ENCODE measurements at regions not wholly inside any gene's neighbourhood (a gene's known extent, or its start where the extent isn't known, plus 50 kb on each side); places are given as distances from the start of the nearest gene placed in this dataset.
"Not testable (repeated sequence)": the region's sequence is repeated elsewhere in the genome, so short reads cannot be mapped to it uniquely, and the experiment has no call there.

GRCh38 chr9:68593760-68594159 is 53.1 kb upstream of the TMEM252 start:
- in situ Hi-C loops (cut with MboI; ENCODE audit: low pct_unique_long_range_greater_than_20kb, low sequenced_read_pairs) = loop anchor here (25.0 kb wide), 2 partner anchors 194 to 419 kb away; partner anchors contain the start of gene PRKACG
- DNase-seq = not testable (repeated sequence)

GRCh38 chr9:68595868-68596267 is 55.2 kb upstream of the TMEM252 start:
- no peak for DNase-seq
- in situ Hi-C loops (cut with MboI; ENCODE audit: low pct_unique_long_range_greater_than_20kb, low sequenced_read_pairs) = loop anchor here (25.0 kb wide), 2 partner anchors 191 to 416 kb away; partner anchors contain the start of gene PRKACG

- DNase-seq = no peak
- in situ Hi-C loops (cut with MboI; ENCODE audit: low pct_unique_long_range_greater_than_20kb, low sequenced_read_pairs) = loop anchor here (25.0 kb wide), 2 partner anchors 190 to 415 kb away; partner anchors contain the start of gene PRKACG
Observed at GRCh38 chr9:68597362-68597997, 56.8 kb upstream of the TMEM252 start.

- DNase-seq = no peak
- in situ Hi-C loops (cut with MboI; ENCODE audit: low pct_unique_long_range_greater_than_20kb, low sequenced_read_pairs) = loop anchor here (25.0 kb wide), 2 partner anchors 187 to 412 kb away; partner anchors contain the start of gene PRKACG
Observed at GRCh38 chr9:68599826-68600225, 59.1 kb upstream of the TMEM252 start.

- in situ Hi-C loops (cut with MboI; ENCODE audit: low pct_unique_long_range_greater_than_20kb, low sequenced_read_pairs) = no loop called here
- DNase-seq = no peak
Observed at GRCh38 chr9:68601081-68601480, 60.4 kb upstream of the TMEM252 start.

GRCh38 chr9:68603371-68603770 is 62.7 kb upstream of the TMEM252 start:
- no peak for DNase-seq
- in situ Hi-C loops (cut with MboI; ENCODE audit: low pct_unique_long_range_greater_than_20kb, low sequenced_read_pairs) = no loop called here

GRCh38 chr9:68608763-68609162 is 68.1 kb upstream of the TMEM252 start:
- in situ Hi-C loops (cut with MboI; ENCODE audit: low pct_unique_long_range_greater_than_20kb, low sequenced_read_pairs) = no loop called here
- DNase-seq = no peak

GRCh38 chr9:68609901-68610415 is 69.3 kb upstream of the TMEM252 start:
- no peak for DNase-seq
- in situ Hi-C loops (cut with MboI; ENCODE audit: low pct_unique_long_range_greater_than_20kb, low sequenced_read_pairs) = no loop called here

- in situ Hi-C loops (cut with MboI; ENCODE audit: low pct_unique_long_range_greater_than_20kb, low sequenced_read_pairs) = no loop called here
- DNase-seq = no peak
Observed at GRCh38 chr9:68614121-68614520, 73.4 kb upstream of the TMEM252 start.

GRCh38 chr9:68617011-68617410 is 76.3 kb upstream of the TMEM252 start:
- DNase-seq; in situ Hi-C loops (cut with MboI; ENCODE audit: low pct_unique_long_range_greater_than_20kb, low sequenced_read_pairs): not testable (repeated sequence)

- no peak for DNase-seq
- in situ Hi-C loops (cut with MboI; ENCODE audit: low pct_unique_long_range_greater_than_20kb, low sequenced_read_pairs) = no loop called here
Observed at GRCh38 chr9:68619072-68619471, 78.4 kb upstream of the TMEM252 start.

GRCh38 chr9:68619636-68620035 is 79.0 kb upstream of the TMEM252 start:
- no peak for DNase-seq
- in situ Hi-C loops (cut with MboI; ENCODE audit: low pct_unique_long_range_greater_than_20kb, low sequenced_read_pairs) = no loop called here

GRCh38 chr9:68625559-68625958 is 79.5 kb upstream of the PIP5K1B start:
- no peak for DNase-seq

GRCh38 chr9:68626526-68626925 is 78.5 kb upstream of the PIP5K1B start:
- no peak for DNase-seq
- in situ Hi-C loops (cut with MboI; ENCODE audit: low pct_unique_long_range_greater_than_20kb, low sequenced_read_pairs) = no loop called here

More at GRCh38 chr9:68625559-68625958, 79.5 kb upstream of the PIP5K1B start:
- in situ Hi-C loops (cut with MboI; ENCODE audit: low pct_unique_long_range_greater_than_20kb, low sequenced_read_pairs) = no loop called here

- in situ Hi-C loops (cut with MboI; ENCODE audit: low pct_unique_long_range_greater_than_20kb, low sequenced_read_pairs) = no loop called here
- no peak for DNase-seq
Observed at GRCh38 chr9:68627104-68627503, 77.9 kb upstream of the PIP5K1B start.

GRCh38 chr9:68627594-68627993 is 77.4 kb upstream of the PIP5K1B start:
- DNase-seq = no peak

GRCh38 chr9:68629042-68629441 is 76.0 kb upstream of the PIP5K1B start:
- DNase-seq = no peak
- in situ Hi-C loops (cut with MboI; ENCODE audit: low pct_unique_long_range_greater_than_20kb, low sequenced_read_pairs) = no loop called here

More at GRCh38 chr9:68627594-68627993, 77.4 kb upstream of the PIP5K1B start:
- in situ Hi-C loops (cut with MboI; ENCODE audit: low pct_unique_long_range_greater_than_20kb, low sequenced_read_pairs) = no loop called here

- in situ Hi-C loops (cut with MboI; ENCODE audit: low pct_unique_long_range_greater_than_20kb, low sequenced_read_pairs) = no loop called here
- DNase-seq = no peak
Observed at GRCh38 chr9:68631811-68632210, 73.2 kb upstream of the PIP5K1B start.

- no peak for DNase-seq
- in situ Hi-C loops (cut with MboI; ENCODE audit: low pct_unique_long_range_greater_than_20kb, low sequenced_read_pairs) = no loop called here
Observed at GRCh38 chr9:68637020-68637419, 68.0 kb upstream of the PIP5K1B start.

- DNase-seq; in situ Hi-C loops (cut with MboI; ENCODE audit: low pct_unique_long_range_greater_than_20kb, low sequenced_read_pairs): not testable (repeated sequence)
Observed at GRCh38 chr9:68639261-68639660, 65.8 kb upstream of the PIP5K1B start.
